NCI-H446 (cell line): ENCODE measurements at regions not wholly inside any gene's neighbourhood (a gene's known extent, or its start where the extent isn't known, plus 50 kb on each side); places are given as distances from the start of the nearest gene placed in this dataset.
"Not testable (repeated sequence)": the region's sequence is repeated elsewhere in the genome, so short reads cannot be mapped to it uniquely, and the experiment has no call there.

Experiments
- DNase-seq, 2 experiments: peaks; one replicate each; lab custom pipeline; 2025; lab: John Stamatoyannopoulos, UW

GRCh38 chr12:59345406-59345805 lies 250.4 kb upstream of the SLC16A7 start:
- DNase-seq: no peak

DNA sequence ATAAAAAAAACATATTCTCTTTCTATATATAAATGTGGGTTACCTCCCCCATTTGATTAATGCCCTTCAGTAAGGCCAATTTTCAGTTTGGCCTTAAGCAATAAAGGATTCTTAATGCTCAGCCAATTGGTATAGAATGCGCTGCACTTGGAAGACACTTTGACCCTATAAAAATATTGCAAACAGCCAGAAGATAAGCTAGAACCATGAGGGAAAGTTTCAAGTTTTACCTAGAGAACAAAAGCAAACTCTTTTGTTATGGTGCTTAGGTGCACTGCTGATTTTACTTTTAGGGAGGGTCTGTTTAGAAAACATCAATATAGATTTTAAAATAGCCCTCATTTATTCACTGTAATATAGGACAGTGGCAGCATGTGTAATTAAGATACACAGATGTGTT lies 251.6 kb upstream of the SLC16A7 start:
- no peak for DNase-seq

DNA sequence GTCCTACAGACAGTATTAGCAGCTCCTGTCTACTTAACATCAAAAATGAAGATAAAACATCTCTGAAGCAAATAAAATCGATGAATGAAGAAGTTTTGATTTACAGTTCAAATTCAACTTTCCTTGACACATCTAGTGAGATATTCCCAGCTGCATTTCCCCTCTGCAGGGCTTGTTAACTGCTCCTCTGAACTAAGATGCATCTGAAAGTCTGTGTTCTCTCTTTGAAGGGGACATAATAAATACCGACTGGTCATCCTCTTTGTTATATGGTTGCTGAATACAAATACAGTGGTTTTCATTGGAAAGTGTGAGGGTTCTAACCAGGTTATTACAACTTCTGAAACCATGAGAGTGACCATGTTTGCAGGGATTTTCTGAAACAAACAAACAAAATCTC lies 266.4 kb upstream of the SLC16A7 start:
- no peak for DNase-seq

DNA sequence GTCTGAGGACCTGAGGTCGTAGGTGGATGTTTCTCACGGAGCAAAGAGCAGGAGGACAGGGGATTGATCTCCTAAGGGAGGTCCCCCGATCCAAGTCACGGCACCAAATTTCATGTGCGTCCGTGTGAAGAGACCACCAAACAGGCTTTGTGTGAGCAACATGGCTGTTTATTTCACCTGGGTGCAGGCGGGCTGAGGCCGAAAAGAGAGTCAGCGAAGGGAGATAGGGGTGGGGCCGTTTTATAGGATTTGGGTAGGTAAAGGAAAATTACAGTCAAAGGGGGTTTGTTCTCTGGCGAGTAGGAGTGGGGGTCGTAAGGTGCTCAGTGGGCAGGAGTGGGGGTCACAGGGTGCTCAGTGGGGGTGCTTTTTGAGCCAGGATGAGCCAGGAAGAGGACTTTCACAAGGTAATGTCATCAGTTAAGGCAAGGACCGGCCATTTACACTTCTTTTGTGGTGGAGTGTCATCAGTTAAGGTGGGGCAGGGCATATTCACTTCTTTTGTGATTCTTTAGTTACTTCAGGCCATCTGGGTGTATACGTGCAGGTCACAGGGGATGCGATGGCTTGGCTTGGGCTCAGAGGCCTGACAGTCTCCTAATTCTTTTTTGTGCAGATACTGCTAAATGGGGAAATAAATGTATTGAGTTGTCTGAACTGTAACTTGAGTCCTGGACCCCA lies 267.3 kb upstream of the SLC16A7 start:
- DNase-seq: not testable (repeated sequence)

GRCh38 chr12:59326457-59326856 lies 269.4 kb upstream of the SLC16A7 start:
- not testable (repeated sequence) for DNase-seq

- DNase-seq: peak; percentile 21 to 63
Observed at GRCh38 chr12:59322473-59322872, 273.4 kb upstream of the SLC16A7 start.

GRCh38 chr12:59321278-59321677 lies 274.6 kb upstream of the SLC16A7 start:
- DNase-seq: no peak

- DNase-seq: no peak
Observed at GRCh38 chr12:59320112-59320511, 275.7 kb upstream of the SLC16A7 start.

- no peak for DNase-seq
Observed at GRCh38 chr12:59318940-59319339, 276.9 kb upstream of the SLC16A7 start.

DNA sequence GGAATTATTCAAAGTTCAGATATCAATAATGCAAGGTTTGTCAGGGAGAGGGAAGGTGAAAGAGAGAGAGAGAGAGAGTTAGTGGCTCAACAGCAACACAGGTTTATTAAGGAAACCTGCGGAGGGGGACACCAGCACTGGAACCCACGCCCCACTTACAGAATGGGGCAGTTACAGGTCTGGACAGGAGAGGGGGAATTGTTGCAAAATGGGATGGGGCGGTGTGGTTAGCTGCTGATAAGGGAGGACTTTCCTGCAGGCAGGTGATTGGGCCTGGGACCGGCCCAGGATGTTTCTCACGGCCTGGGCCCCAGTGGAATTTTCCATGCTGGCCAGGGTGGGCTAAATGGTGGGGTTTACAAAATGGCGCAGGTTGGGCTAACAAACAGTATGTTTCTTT lies 278.2 kb upstream of the SLC16A7 start:
- DNase-seq: no peak

- no peak for DNase-seq
Observed at GRCh38 chr12:59316938-59317337, 278.9 kb upstream of the SLC16A7 start.

DNA sequence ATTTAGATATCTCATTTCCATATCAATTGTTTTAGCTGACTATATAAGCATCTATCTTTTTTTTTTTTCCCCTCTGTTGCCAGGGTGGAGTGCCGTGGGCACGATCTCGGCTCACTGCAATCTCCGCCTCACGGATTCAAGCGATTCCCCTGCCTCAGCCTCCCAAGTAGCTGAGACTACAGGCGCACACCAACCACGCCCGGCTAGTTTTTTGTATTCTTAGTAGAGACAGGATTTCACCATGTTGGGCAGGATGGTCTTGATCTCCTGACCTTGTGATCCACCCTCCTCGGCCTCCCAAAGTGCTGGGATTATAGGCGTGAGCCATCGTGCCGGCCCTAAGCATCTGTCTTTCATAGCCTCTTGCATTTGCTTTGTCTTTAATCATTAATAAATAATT lies 279.5 kb upstream of the SLC16A7 start:
- not testable (repeated sequence) for DNase-seq

- no peak for DNase-seq
Observed at GRCh38 chr12:59314209-59314608, 281.6 kb upstream of the SLC16A7 start.

GRCh38 chr12:59304077-59304721 lies 291.6 kb upstream of the SLC16A7 start:
- DNase-seq: no peak

- DNase-seq: peak in 1 of 2 experiments; percentile 36
Observed at GRCh38 chr12:59298296-59298695, 297.5 kb upstream of the SLC16A7 start.

DNA sequence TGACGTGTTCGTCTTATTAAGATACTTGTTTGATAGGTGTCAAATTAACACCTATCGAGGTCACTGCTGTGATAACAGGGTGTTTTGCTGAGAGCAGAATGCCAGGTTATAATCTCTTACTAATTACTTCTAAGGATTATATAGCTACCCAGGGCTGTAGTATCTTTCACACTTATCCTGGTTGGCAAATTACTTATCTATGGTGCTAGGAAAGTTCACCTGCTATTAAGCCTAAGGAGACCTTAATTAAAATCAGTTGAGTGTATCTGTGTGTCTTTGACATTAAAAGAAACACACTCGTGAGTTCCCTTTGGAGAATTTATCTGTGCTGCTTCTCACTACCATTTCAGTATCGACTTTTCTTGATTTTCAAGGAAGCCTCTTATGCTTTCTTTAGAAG lies 301.6 kb upstream of the SLC16A7 start:
- no peak for DNase-seq

- no peak for DNase-seq
Observed at GRCh38 chr12:59282999-59283398, 312.8 kb upstream of the SLC16A7 start.

DNA sequence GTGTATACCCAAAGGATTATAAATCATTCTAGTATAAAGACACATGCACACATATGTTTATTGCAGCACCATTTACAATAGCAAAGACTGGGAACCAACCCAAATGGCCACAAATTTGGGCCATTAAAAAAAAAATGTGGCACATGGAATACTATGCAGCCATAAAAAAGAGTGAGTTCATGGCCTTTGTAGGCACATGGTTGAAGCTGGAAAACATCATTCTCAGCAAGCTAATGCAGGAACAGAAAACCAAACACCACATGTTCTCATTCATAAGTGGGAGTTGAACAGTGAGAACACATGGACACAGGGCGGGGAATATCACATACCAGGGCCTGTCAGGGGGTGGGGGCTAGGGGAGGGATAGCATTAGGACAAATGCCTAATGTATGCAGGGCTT lies 322.3 kb upstream of the SLC16A7 start:
- not testable (repeated sequence) for DNase-seq

DNA sequence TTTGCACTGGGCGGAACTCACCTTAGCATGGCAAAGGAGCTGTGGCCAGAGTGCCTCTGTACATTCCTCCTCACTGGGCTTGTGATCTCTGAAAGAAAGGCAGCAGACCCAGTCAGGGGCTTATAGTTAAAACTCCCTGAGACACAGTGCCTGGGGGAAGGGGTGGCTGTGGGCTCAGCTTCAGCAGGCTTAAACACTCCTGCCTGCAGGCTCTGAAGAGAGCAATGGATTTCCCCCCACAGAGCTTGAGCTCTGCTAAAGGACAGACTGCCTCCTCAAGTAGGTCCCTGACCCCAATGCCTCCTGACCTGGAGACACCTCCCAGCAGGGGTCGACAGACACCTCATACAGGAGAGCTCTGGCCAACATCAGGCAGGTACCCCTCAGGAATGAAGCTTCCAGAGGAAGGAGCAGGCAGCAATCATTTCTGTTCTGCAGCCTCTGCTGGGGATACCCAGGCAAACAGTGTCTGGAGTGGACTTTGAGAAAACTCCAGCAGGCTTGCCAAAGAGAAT lies 327.5 kb upstream of the SLC16A7 start:
- no peak for DNase-seq

GRCh38 chr12:59260202-59260601 lies 335.6 kb upstream of the SLC16A7 start:
- no peak for DNase-seq

- DNase-seq: no peak
Observed at GRCh38 chr12:59252731-59253130, 332.4 kb upstream of the LRIG3 start.

DNA sequence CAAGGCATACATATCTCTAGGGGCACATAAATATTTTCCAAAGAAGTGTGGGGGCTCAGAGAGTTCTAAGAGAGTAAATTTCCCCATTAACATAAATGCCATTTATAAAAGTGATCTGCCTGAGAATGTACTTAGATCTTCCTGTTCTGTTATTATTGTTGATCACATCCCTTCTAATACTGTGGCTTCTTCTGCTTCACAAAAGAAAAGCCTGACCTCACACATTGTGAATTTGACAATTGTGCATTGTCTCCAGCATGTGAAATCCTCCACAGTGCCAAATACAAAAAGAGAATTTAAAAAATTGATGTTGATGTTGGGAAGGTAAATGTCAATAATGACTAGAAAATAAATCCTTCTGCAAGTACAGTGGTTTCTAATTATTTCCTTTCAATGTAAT lies 330.5 kb upstream of the LRIG3 start:
- no peak for DNase-seq

DNA sequence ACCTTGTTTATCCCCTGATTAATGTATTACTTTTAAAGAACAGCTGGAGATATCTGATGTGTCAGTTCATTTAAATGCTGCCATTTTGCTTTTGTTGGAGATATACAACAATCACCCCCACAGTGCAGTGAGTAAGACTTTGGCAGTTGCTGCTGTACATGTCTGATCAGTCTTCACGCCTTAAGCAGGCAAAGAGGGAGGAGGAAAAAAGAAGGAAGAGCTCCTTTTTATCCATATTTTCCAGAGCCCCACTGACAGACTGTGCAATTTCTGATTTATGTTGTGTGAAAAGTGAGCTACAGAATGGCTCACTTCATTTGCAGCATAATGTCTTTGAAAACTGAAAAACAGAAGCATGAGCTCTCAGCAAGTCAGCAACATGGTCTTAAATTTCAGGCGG lies 319.7 kb upstream of the LRIG3 start:
- no peak for DNase-seq

DNA sequence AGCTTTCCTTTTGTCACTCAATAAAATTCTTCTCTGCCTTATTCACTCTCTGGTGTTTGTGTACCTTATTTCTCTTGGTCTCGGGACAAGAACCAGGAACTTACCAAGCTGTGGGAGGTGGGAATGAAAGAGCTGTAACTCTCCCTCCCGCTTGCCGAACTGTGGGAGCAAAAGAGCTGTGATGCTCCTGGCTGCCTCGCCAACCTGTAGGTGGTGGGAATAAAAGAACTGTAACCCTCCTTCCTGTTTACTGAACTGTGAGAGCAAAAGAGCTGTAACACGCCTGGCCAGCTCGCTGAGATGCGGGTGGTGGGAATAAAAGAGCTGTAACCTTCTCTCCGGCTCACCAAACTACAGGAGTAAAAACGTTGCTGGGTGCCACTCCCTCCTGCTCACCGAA lies 314.1 kb upstream of the LRIG3 start:
- DNase-seq: no peak
